ENCODE measurements at regions not wholly inside any gene's neighbourhood (a gene's known extent, or its start where the extent isn't known, plus 50 kb on each side); places are given as distances from the start of the nearest gene placed in this dataset.
"Not testable (repeated sequence)": the region's sequence is repeated elsewhere in the genome, so short reads cannot be mapped to it uniquely, and the experiment has no call there.

GRCh38 chr16:22705799-22706198, 108.2 kb upstream of the HS3ST2 start:
- no peak for FAIRE-seq
- no peak for DNase-seq (ENCODE audit: insufficient read length, low spot score)

DNA sequence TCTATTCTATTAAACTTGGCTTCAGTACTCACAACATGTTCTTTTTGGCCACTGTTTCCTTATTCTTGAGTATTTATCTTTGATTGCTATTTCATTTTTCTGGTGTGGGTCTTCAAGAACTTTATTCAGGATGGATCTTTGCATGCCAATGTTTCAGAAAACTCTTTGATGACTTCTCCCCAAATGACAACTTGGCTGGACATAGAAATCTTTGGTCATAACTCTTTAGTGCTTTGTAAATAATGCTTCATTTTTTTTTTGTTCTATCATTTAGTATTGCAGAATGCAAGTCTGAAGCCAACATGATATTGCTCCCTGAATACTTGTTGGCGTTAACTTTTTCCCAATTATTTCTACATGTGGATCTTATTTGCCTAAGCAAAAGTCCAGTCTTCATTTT, 103.6 kb upstream of the HS3ST2 start:
- DNase-seq (ENCODE audit: insufficient read length, low spot score) (no peak), FAIRE-seq (no peak)

GRCh38 chr16:22711847-22712246, 102.1 kb upstream of the HS3ST2 start:
- FAIRE-seq (no peak), DNase-seq (ENCODE audit: insufficient read length, low spot score) (no peak)

DNA sequence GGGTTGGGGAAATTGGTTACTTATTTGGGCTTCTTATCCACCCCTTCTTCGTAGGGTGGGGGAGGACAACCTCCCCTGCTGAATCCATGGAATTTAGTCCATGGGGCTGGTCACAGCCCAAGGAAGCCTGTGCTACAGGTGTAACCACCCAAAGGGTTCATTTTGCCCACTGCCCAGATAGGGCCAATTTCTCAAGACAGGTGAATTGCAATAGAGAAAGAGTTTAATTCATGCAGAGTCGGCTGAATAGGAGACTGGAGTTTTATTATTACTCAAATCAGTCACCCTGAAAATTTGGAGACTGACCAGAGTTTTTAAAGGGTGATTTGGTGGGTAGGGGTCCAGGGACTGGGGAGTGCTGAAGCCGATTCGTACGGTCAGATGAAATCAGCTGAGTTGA, 101.5 kb upstream of the HS3ST2 start:
- DNase-seq (ENCODE audit: insufficient read length, low spot score), result no peak
- no peak for FAIRE-seq

- FAIRE-seq; DNase-seq (ENCODE audit: insufficient read length, low spot score): not testable (repeated sequence)
Observed at GRCh38 chr16:22718598-22718997, 95.4 kb upstream of the HS3ST2 start.

DNA sequence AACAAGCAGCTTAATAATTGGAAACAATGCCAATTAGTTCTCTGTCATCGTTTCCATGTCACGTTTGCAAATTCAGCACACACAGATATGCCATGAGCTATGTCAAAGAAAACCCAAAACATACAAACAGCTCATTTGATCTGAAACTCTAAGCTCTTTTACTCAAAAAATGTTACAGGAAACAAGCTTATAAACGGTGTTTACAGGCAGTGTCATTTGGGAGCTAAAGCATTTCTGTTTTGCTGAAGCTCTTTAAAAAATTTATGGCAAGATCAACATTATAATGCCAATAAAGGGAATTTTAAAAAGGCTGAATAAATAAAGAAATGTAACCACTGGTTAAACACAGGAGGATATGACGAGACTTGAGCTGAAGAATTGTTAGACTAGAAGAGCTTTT, 94.0 kb upstream of the HS3ST2 start:
- FAIRE-seq, result no peak
- no peak for DNase-seq (ENCODE audit: insufficient read length, low spot score)

- FAIRE-seq, result no peak
- no peak for DNase-seq (ENCODE audit: insufficient read length, low spot score)
Observed at GRCh38 chr16:22721511-22722100, 92.4 kb upstream of the HS3ST2 start.

DNA sequence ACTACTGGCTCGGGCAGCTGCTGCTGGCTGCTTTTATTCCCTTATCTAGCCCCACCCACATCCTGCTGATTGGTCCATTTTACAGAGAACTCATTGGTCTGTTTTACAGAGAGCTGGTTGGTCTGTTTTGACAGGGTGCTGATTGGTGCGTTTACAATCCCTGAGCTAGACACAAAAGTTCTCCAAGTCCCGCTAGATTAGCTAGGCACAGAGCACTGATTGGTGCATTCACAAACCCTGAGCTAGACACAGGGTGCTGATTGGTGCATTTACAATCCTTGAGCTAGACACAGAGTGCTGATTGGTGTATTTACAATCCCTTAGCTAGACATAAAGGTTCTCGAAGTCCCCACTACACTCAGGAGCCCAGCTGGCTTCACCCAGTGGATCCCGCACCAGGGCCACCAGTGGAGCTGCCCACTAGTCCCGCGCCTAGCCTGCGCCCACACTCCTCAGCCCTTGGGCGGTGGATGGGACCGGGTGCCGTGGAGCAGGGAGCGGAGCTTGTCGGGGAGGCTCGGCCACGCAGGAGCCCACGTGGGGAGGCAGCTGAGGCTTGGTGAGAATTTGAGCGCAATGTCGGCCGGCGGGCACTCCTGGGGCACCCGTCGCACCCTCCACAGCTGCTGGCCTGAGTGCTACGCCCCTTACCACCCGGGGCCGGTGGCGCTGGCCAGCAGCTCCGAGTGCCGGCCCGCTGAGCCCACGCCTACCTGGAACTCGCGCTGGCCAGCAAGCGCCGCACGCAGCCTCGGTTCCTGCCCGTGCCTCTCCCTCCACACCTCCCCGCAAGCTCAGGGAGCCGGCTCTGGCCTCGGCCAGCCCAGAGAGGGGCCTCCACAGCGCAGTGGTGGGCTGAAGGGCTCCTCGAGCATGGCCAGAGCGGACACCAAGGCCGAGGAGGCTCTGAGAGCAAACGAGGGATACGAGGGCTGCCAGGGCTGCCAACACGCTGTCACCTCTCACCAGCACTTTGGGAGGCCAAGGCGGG, 91.1 kb upstream of the HS3ST2 start:
- FAIRE-seq, result not testable (repeated sequence)

GRCh38 chr16:22726868-22727267, 87.1 kb upstream of the HS3ST2 start:
- DNase-seq (ENCODE audit: insufficient read length, low spot score) (no peak), FAIRE-seq (no peak)

More for the DNA sequence above, 91.1 kb upstream of the HS3ST2 start:
- DNase-seq (ENCODE audit: insufficient read length, low spot score), result not testable (repeated sequence)

- DNase-seq (ENCODE audit: insufficient read length, low spot score), result no peak
- FAIRE-seq, result no peak
Observed at GRCh38 chr16:22727285-22728166, 86.4 kb upstream of the HS3ST2 start.

DNA sequence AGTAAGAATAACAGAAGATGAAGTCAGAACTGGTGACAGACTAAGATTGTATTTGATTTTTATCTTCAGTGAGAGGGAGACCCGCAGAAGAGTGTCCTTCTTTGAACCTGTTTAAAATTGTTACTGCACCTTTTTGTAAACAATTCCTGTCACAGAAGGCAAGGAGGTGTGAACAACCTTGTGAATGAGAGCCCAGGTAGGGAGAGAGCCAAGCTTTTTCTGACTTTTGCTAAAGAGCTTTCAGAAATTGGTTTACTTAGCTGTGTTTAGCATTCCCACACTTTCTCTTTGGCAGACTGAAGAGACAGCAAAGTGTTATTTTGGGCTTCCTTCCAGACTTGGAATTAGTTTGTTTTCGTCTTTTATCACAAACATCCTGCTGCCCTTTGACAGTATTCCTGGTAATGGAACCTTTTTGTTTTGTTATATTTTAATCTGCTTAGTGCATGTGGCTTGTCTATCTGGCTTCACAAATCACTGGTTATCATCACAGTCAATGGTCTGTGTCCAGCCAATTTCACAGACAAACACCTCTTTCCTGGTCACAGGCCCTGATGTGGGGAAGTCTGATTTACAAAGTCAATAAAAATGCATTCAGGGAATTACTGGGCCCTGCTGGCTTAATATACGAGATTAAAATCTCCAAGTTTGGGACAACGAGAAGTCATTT, 85.7 kb upstream of the HS3ST2 start:
- FAIRE-seq (no peak), DNase-seq (ENCODE audit: insufficient read length, low spot score) (no peak)

DNA sequence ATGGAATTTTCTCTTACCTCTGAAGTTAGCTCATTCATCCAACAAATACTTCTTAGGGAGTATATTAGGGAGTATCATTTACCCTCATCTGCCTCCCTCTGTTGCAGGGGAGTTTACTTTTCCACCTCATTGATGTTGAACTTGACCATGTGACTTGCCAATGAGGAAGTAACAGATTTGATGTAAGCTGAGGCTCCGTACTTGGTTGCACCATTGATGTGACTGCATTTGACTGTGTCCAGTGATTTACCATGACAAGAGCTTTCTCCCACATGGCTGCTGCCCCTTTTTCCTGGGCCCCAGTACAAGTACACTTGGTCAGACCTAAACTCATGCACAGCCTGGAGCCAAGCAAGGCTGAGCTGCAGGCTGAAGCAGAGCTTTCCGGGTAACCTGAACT, 81.6 kb upstream of the HS3ST2 start:
- FAIRE-seq, result no peak
- no peak for DNase-seq (ENCODE audit: insufficient read length, low spot score)

- DNase-seq (ENCODE audit: insufficient read length, low spot score) (no peak), FAIRE-seq (no peak)
Observed at GRCh38 chr16:22732959-22733358, 81.0 kb upstream of the HS3ST2 start.

GRCh38 chr16:22734368-22734767, 79.6 kb upstream of the HS3ST2 start:
- DNase-seq (ENCODE audit: insufficient read length, low spot score), result no peak
- no peak for FAIRE-seq

- FAIRE-seq (no peak), DNase-seq (ENCODE audit: insufficient read length, low spot score) (no peak)
Observed at GRCh38 chr16:22736791-22737190, 77.2 kb upstream of the HS3ST2 start.

DNA sequence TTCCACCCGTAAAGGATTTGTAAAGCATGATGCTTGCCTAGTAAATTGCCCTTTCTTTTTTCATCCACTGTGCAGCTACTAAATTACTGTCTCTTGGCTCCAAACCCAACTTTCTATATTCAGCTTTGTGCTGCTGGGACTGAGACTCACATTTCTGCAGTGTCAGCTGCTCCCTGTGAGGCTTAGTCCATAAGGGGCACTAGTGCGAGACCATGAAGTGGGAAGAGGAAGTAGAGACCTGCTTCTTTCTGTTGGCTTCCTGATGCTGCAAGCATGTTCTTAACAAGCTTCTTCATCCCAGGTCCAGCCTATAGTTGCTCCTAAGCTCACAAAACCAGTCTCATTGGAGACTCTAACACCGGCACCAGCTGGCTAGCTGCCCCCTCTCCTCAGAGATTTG, 74.9 kb upstream of the HS3ST2 start:
- FAIRE-seq (no peak), DNase-seq (ENCODE audit: insufficient read length, low spot score) (no peak)

- DNase-seq (ENCODE audit: insufficient read length, low spot score) (no peak), FAIRE-seq (no peak)
Observed at GRCh38 chr16:22743401-22743800, 70.6 kb upstream of the HS3ST2 start.

DNA sequence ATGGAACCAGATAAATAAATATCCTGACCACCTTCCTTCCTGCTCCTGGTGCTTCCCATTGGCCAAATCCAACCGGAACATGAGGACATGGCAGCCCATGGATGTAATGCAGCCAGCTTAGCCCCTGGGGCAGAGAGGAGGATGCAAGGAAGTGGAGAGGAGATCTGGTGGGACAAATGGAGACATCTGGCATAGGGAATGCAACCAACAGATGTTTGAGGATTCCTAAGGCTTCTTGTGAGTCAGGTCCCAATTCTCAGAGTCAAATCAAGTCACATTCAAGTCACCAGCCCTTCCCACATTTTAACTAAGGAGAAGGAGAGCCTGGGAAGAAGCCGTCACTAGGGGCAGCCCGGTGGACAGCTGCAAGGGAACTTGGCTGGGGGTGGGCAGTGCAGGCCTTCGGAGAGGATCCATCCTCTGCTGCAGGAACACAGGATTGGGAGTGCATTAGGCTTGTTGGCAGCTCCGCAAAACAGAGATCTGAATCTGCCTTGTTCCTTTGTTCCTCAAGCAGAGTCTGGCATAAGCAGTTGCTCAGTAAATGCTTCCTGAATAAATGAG, 62.8 kb upstream of the HS3ST2 start:
- FAIRE-seq, result no peak
- no peak for DNase-seq (ENCODE audit: insufficient read length, low spot score)

DNA sequence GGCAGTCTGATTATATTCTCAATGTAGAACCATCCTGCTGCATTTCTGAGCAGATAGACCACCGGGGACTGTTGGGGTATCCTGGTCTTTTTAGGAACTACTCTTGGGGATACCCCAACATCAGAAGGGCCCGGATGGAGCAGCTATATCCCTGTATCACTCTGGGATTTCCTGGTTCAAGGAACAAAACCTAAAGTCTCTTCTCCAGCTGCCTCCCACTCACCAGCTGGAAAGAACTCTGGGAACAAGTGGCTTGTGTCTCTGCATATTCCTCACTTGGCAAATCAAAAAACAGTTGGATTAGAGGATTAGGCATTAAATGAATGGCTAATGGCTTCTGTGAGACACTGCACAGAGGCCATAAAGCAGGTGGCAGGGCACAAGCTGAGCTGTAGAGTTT, 62.3 kb upstream of the HS3ST2 start:
- no peak for FAIRE-seq

GRCh38 chr16:22753451-22753850, 60.5 kb upstream of the HS3ST2 start:
- DNase-seq (ENCODE audit: insufficient read length, low spot score) (no peak), FAIRE-seq (no peak)

More for the DNA sequence above, 62.3 kb upstream of the HS3ST2 start:
- DNase-seq (ENCODE audit: insufficient read length, low spot score), result no peak

Measured in GM19239 (cell line).